ENCODE measurements at regions not wholly inside any gene's neighbourhood (a gene's known extent, or its start where the extent isn't known, plus 50 kb on each side); places are given as distances from the start of the nearest gene placed in this dataset.

GRCh38 chr10:133024704-133025557, 62.8 kb upstream of the ADGRA1 start:
- H3K9me3 ChIP-seq (replicated peaks in 1 of 2; ENCODE audit: control insufficient read depth in 2 of 2, insufficient read depth in 1 of 2, low read depth in 1 of 2, low read length in 2 of 2), result peaks cover 0 to 3% of the 10 kb centered on the region in 2 donors
- H3K14ac ChIP-seq (ENCODE audit: low read length), result peak overlapping the region; percentile 94
- H2BK12ac ChIP-seq (ENCODE audit: low read length), result no peak overlapping the region
- H4K91ac ChIP-seq (ENCODE audit: low read depth, low read length, poor library complexity), result no peak overlapping the region
- no peak overlapping the region for H4K8ac ChIP-seq (ENCODE audit: low read depth, low read length)
- H3K4me2 ChIP-seq (ENCODE audit: insufficient read depth, low read length, poor library complexity, severe bottlenecking), result no peak overlapping the region
- H2BK5ac ChIP-seq (ENCODE audit: low read length), result peak overlapping the region; percentile 54
- peak overlapping the region; percentile 94 for H2AK5ac ChIP-seq (ENCODE audit: low read depth, low read length)
- no CpG with 5 or more reads among the region's 34 CpGs for WGBS, 2 donors (ENCODE audit: extremely low coverage in 2 of 2, insufficient read length in 2 of 2, insufficient replicate concordance in 1 of 2)
- H3K79me1 ChIP-seq (ENCODE audit: low read depth, low read length), result no peaks in the 10 kb centered on the region
- H3K27me3 ChIP-seq (ENCODE audit: control insufficient read depth in 3 of 3, insufficient read depth in 3 of 3, low read depth in 1 of 3, low read length in 3 of 3), result peaks cover 0 to 51% (median 0%) of the 10 kb centered on the region in 3 experiments
- H3K4ac ChIP-seq (ENCODE audit: low read length), result no peak overlapping the region
- peak overlapping the region; percentile 55 for H3K23ac ChIP-seq (ENCODE audit: low read depth, low read length, poor library complexity)
- H3K9ac ChIP-seq (ENCODE audit: low read depth, low read length, poor library complexity), result no peak overlapping the region
- H3K4me3 ChIP-seq (ENCODE audit: low read length in 2 of 2), result no peak overlapping the region
- peaks cover 0 to 9% of the 10 kb centered on the region in 2 donors for H3K4me1 ChIP-seq (ENCODE audit: control insufficient read depth in 2 of 2, insufficient read depth in 1 of 2, low read depth in 1 of 2, low read length in 2 of 2)
- H2BK120ac ChIP-seq (ENCODE audit: low read depth, low read length), result no peak overlapping the region
- no peak overlapping the region for H2BK15ac ChIP-seq (ENCODE audit: low read length)
- H3K36me3 ChIP-seq (replicated peaks in 1 of 2; ENCODE audit: control insufficient read depth in 2 of 2, insufficient read depth in 2 of 2, low read length in 2 of 2), result no peaks in the 10 kb centered on the region
- peak overlapping the region; percentile 71 for H3K18ac ChIP-seq (ENCODE audit: low read length)
- no peak overlapping the region for H2AFZ ChIP-seq (ENCODE audit: low read length)
- DNase-seq (ENCODE audit: low spot score), result no peak
- H3K27ac ChIP-seq (replicated peaks; ENCODE audit: low read length), result no peak overlapping the region

- no peaks in the 10 kb centered on the region for H3K79me1 ChIP-seq (ENCODE audit: low read depth, low read length)
- H3K23ac ChIP-seq (ENCODE audit: low read depth, low read length, poor library complexity), result peak overlapping the region; percentile 80
- no peak overlapping the region for H4K91ac ChIP-seq (ENCODE audit: low read depth, low read length, poor library complexity)
- H4K8ac ChIP-seq (ENCODE audit: low read depth, low read length), result peak overlapping the region; percentile 23
- peak overlapping the region; percentile 21 for H3K14ac ChIP-seq (ENCODE audit: low read length)
- peaks cover 0 to 51% (median 0%) of the 10 kb centered on the region in 3 experiments for H3K27me3 ChIP-seq (ENCODE audit: control insufficient read depth in 3 of 3, insufficient read depth in 3 of 3, low read depth in 1 of 3, low read length in 3 of 3)
- H2BK12ac ChIP-seq (ENCODE audit: low read length), result peak overlapping the region; percentile 73
- H3K36me3 ChIP-seq (replicated peaks in 1 of 2; ENCODE audit: control insufficient read depth in 2 of 2, insufficient read depth in 2 of 2, low read length in 2 of 2), result no peaks in the 10 kb centered on the region
- no peak overlapping the region for H3K4me2 ChIP-seq (ENCODE audit: insufficient read depth, low read length, poor library complexity, severe bottlenecking)
- peak overlapping the region; percentile 70 for H3K18ac ChIP-seq (ENCODE audit: low read length)
- no peak overlapping the region for H3K4me3 ChIP-seq (ENCODE audit: low read length in 2 of 2)
- no peak overlapping the region for H2BK120ac ChIP-seq (ENCODE audit: low read depth, low read length)
- H3K4ac ChIP-seq (ENCODE audit: low read length), result peak overlapping the region; percentile 38
- peak overlapping the region; percentile 60 for H2BK5ac ChIP-seq (ENCODE audit: low read length)
- H2AFZ ChIP-seq (ENCODE audit: low read length), result peak overlapping the region; percentile 69
- H2BK15ac ChIP-seq (ENCODE audit: low read length), result peak overlapping the region; percentile 43
- peak overlapping the region; percentile 96 for H2AK5ac ChIP-seq (ENCODE audit: low read depth, low read length)
- no peak overlapping the region for H3K9ac ChIP-seq (ENCODE audit: low read depth, low read length, poor library complexity)
- H3K4me1 ChIP-seq (ENCODE audit: control insufficient read depth in 2 of 2, insufficient read depth in 1 of 2, low read depth in 1 of 2, low read length in 2 of 2), result peaks cover 0 to 9% of the 10 kb centered on the region in 2 donors
- peaks cover 0 to 1% of the 10 kb centered on the region in 2 donors for H3K9me3 ChIP-seq (replicated peaks in 1 of 2; ENCODE audit: control insufficient read depth in 2 of 2, insufficient read depth in 1 of 2, low read depth in 1 of 2, low read length in 2 of 2)
- DNase-seq (ENCODE audit: low spot score), result no peak
- H3K27ac ChIP-seq (replicated peaks; ENCODE audit: low read length), result no peak overlapping the region
- no CpG with 5 or more reads among the region's 31 CpGs for WGBS, 2 donors (ENCODE audit: extremely low coverage in 2 of 2, insufficient read length in 2 of 2, insufficient replicate concordance in 1 of 2)
Observed at GRCh38 chr10:133023216-133023843, 64.4 kb upstream of the ADGRA1 start.

- Histone ChIP-seq H3K36me3 (replicated peaks in 1 of 2; ENCODE audit: control insufficient read depth in 2 of 2, insufficient read depth in 2 of 2, low read length in 2 of 2) (no peaks in the 10 kb centered on the region), H3K23ac (ENCODE audit: low read depth, low read length, poor library complexity) (peak overlapping the region; percentile 80), H4K8ac (ENCODE audit: low read depth, low read length) (no peak overlapping the region), H3K27ac (replicated peaks; ENCODE audit: low read length) (no peak overlapping the region), H2BK15ac (ENCODE audit: low read length) (no peak overlapping the region), H2AK5ac (ENCODE audit: low read depth, low read length) (peak overlapping the region; percentile 96), H3K4ac (ENCODE audit: low read length) (no peak overlapping the region), H3K4me1 (ENCODE audit: control insufficient read depth in 2 of 2, insufficient read depth in 1 of 2, low read depth in 1 of 2, low read length in 2 of 2) (peaks cover 0 to 6% of the 10 kb centered on the region in 2 donors), H2AFZ (ENCODE audit: low read length) (peak overlapping the region; percentile 69), H2BK120ac (ENCODE audit: low read depth, low read length) (no peak overlapping the region), H2BK12ac (ENCODE audit: low read length) (no peak overlapping the region), H3K4me2 (ENCODE audit: insufficient read depth, low read length, poor library complexity, severe bottlenecking) (no peak overlapping the region), H3K18ac (ENCODE audit: low read length) (no peak overlapping the region), H3K27me3 (ENCODE audit: control insufficient read depth in 3 of 3, insufficient read depth in 3 of 3, low read depth in 1 of 3, low read length in 3 of 3) (peaks cover 0 to 49% (median 0%) of the 10 kb centered on the region in 3 experiments), H3K9ac (ENCODE audit: low read depth, low read length, poor library complexity) (no peak overlapping the region), H3K14ac (ENCODE audit: low read length) (no peak overlapping the region), H3K79me1 (ENCODE audit: low read depth, low read length) (no peaks in the 10 kb centered on the region), H3K9me3 (replicated peaks in 1 of 2; ENCODE audit: control insufficient read depth in 2 of 2, insufficient read depth in 1 of 2, low read depth in 1 of 2, low read length in 2 of 2) (peaks cover 0 to 1% of the 10 kb centered on the region in 2 donors), H4K91ac (ENCODE audit: low read depth, low read length, poor library complexity) (no peak overlapping the region), H2BK5ac (ENCODE audit: low read length) (peak overlapping the region; percentile 60), H3K4me3 (ENCODE audit: low read length in 2 of 2) (no peak overlapping the region)
- no peak for DNase-seq (ENCODE audit: low spot score)
- WGBS, 2 donors (ENCODE audit: extremely low coverage in 2 of 2, insufficient read length in 2 of 2, insufficient replicate concordance in 1 of 2), result no CpG with 5 or more reads among the region's 10 CpGs
Observed at GRCh38 chr10:133022776-133023100, 65.0 kb upstream of the ADGRA1 start.

All from neuronal stem cell (in vitro differentiated cells).